ENCODE measurements at regions not wholly inside any gene's neighbourhood (a gene's known extent, or its start where the extent isn't known, plus 50 kb on each side); places are given as distances from the start of the nearest gene placed in this dataset.
A peak's percentile ranks its signal among the peaks of the same experiment; 100 is the strongest.

- Histone ChIP-seq H3K27ac (peak overlapping the region in 1 of 2 donors; percentile 66), H3K36me3 (no peaks in the 10 kb centered on the region), H3K9me3 (no peaks in the 10 kb centered on the region), H3K4me3 (no peak overlapping the region), H3K4me1 (no peaks in the 10 kb centered on the region), H3K27me3 (no peaks in the 10 kb centered on the region)
- no peak for TF ChIP-seq POLR2AphosphoS5 (IDR thresholded peaks at IDR 0.05)
- no peak for TF ChIP-seq POLR2A (IDR thresholded peaks at IDR 0.05)
- TF ChIP-seq CTCF (IDR thresholded peaks at IDR 0.05): peak; percentile 84 to 91 (median 87)
- DNase-seq (ENCODE audit: low spot score in 2 of 2): peak in 1 of 2 donors; percentile 40
- intact Hi-C loops (cut with DNase I; ENCODE audit: low total_unique reads): loop anchor here (5.0 kb wide), 1 partner anchor 347 kb away; no protein-coding TSS in a partner anchor
These were observed 138.0 kb upstream of the NUDT7 start for GRCh38 chr16:77584205-77584859.

GRCh38 chr16:77585379-77586251, 136.7 kb upstream of the NUDT7 start:
- intact Hi-C loops (cut with DNase I; ENCODE audit: low total_unique reads): no loop called here
- no peaks in the 10 kb centered on the region for H3K36me3 ChIP-seq
- peak overlapping the region in 1 of 2 donors; percentile 66 for H3K27ac ChIP-seq
- H3K4me3 ChIP-seq: no peak overlapping the region
- no peaks in the 10 kb centered on the region for H3K9me3 ChIP-seq
- no peak for DNase-seq (ENCODE audit: low spot score in 2 of 2)
- TF ChIP-seq POLR2AphosphoS5 (IDR thresholded peaks at IDR 0.05) (no peak), POLR2A (IDR thresholded peaks at IDR 0.05) (no peak), CTCF (IDR thresholded peaks at IDR 0.05) (no peak)
- H3K27me3 ChIP-seq: no peaks in the 10 kb centered on the region
- H3K4me1 ChIP-seq: no peaks in the 10 kb centered on the region

- H3K4me1 ChIP-seq: no peaks in the 10 kb centered on the region
- no peaks in the 10 kb centered on the region for H3K27me3 ChIP-seq
- no peaks in the 10 kb centered on the region for H3K9me3 ChIP-seq
- TF ChIP-seq POLR2A (IDR thresholded peaks at IDR 0.05) (no peak), POLR2AphosphoS5 (IDR thresholded peaks at IDR 0.05) (no peak), CTCF (IDR thresholded peaks at IDR 0.05) (no peak)
- H3K4me3 ChIP-seq: no peak overlapping the region
- no peak for DNase-seq (ENCODE audit: low spot score in 2 of 2)
- intact Hi-C loops (cut with DNase I; ENCODE audit: low total_unique reads): no loop called here
- H3K36me3 ChIP-seq: no peaks in the 10 kb centered on the region
- no peak overlapping the region for H3K27ac ChIP-seq
These were observed 133.9 kb upstream of the NUDT7 start for GRCh38 chr16:77588389-77588788.

GRCh38 chr16:77589071-77589765, 133.1 kb upstream of the NUDT7 start:
- intact Hi-C loops (cut with DNase I; ENCODE audit: low total_unique reads): no loop called here
- H3K27me3 ChIP-seq: no peaks in the 10 kb centered on the region
- no peaks in the 10 kb centered on the region for H3K36me3 ChIP-seq
- H3K4me3 ChIP-seq: no peak overlapping the region
- H3K27ac ChIP-seq: no peak overlapping the region
- no peak for DNase-seq (ENCODE audit: low spot score in 2 of 2)
- TF ChIP-seq CTCF (IDR thresholded peaks at IDR 0.05) (no peak), POLR2A (IDR thresholded peaks at IDR 0.05) (no peak), POLR2AphosphoS5 (IDR thresholded peaks at IDR 0.05) (no peak)
- H3K4me1 ChIP-seq: no peaks in the 10 kb centered on the region
- H3K9me3 ChIP-seq: no peaks in the 10 kb centered on the region

All from breast epithelium (tissue), 4 donors.